ENCODE measurements at regions not wholly inside any gene's neighbourhood (a gene's known extent, or its start where the extent isn't known, plus 50 kb on each side); places are given as distances from the start of the nearest gene placed in this dataset.

DNA sequence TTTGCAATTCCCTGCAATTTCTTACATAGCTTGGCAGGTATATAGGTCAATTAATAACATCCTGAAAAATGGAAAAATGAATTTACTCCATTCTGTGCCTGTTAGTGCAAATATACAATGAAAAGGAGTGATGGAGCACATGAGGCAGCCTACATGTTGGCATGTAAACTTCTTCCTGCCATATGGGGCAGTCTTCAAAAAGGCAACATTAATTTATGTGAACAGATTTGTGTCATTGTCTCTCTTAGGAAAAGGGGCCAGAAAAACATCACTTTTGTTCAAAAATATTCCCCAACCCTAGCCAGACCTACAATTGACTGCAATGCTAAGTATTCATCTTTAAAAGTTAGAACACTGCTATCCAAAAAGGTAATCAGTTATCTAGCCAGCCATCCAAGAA, 332.2 kb downstream of the TBC1D4 start:
- TF ChIP-seq CTCF (conservative IDR thresholded peaks at IDR 0.05; ENCODE audit: low read depth in 2 of 2) (no peak), CREB1 (CRISPR knock-in tag; IDR thresholded peaks at IDR 0.05; ENCODE audit: low read depth) (no peak), POLR2AphosphoS5 (IDR thresholded peaks at IDR 0.05; ENCODE audit: low read depth) (no peak), EZH2phosphoT487 (IDR thresholded peaks at IDR 0.05; ENCODE audit: unreplicated experiment) (no peak), STAT1 (IDR thresholded peaks at IDR 0.05; ENCODE audit: unreplicated experiment) (no peak), EZH2 (IDR thresholded peaks at IDR 0.05; ENCODE audit: low read depth, unreplicated experiment) (no peak)
- TF ChIP-seq, protein P1, sequence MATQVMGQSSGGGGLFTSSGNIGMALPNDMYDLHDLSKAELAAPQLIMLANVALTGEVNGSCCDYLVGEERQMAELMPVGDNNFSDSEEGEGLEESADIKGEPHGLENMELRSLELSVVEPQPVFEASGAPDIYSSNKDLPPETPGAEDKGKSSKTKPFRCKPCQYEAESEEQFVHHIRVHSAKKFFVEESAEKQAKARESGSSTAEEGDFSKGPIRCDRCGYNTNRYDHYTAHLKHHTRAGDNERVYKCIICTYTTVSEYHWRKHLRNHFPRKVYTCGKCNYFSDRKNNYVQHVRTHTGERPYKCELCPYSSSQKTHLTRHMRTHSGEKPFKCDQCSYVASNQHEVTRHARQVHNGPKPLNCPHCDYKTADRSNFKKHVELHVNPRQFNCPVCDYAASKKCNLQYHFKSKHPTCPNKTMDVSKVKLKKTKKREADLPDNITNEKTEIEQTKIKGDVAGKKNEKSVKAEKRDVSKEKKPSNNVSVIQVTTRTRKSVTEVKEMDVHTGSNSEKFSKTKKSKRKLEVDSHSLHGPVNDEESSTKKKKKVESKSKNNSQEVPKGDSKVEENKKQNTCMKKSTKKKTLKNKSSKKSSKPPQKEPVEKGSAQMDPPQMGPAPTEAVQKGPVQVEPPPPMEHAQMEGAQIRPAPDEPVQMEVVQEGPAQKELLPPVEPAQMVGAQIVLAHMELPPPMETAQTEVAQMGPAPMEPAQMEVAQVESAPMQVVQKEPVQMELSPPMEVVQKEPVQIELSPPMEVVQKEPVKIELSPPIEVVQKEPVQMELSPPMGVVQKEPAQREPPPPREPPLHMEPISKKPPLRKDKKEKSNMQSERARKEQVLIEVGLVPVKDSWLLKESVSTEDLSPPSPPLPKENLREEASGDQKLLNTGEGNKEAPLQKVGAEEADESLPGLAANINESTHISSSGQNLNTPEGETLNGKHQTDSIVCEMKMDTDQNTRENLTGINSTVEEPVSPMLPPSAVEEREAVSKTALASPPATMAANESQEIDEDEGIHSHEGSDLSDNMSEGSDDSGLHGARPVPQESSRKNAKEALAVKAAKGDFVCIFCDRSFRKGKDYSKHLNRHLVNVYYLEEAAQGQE (IDR thresholded peaks at IDR 0.05; ENCODE audit: unreplicated experiment) = no peak
